ENCODE measurements at regions not wholly inside any gene's neighbourhood (a gene's known extent, or its start where the extent isn't known, plus 50 kb on each side); places are given as distances from the start of the nearest gene placed in this dataset.
"Not testable (repeated sequence)": the region's sequence is repeated elsewhere in the genome, so short reads cannot be mapped to it uniquely, and the experiment has no call there.

DNA sequence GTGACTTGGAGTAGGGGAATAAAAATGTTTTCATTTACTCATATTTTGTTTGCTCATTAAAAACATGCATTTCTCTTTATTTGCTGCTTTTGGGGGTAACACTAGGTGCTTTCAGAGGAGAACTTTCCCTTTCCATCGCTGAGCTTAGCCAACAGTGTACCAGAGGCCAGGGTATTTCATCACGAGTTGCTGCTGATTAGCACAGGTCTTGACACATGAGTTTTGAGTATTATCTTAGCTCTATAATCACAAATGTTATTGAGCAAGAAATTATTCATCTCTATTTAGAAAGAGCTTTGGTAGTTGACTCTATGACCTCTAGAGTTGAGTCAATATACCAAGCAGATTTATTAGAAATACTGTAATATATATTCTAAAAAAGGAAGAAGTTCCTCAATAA is 375.9 kb downstream of the NXPH1 start:
- no peak for DNase-seq (ENCODE audit: low read depth in 1 of 2, low spot score in 1 of 2)

DNA sequence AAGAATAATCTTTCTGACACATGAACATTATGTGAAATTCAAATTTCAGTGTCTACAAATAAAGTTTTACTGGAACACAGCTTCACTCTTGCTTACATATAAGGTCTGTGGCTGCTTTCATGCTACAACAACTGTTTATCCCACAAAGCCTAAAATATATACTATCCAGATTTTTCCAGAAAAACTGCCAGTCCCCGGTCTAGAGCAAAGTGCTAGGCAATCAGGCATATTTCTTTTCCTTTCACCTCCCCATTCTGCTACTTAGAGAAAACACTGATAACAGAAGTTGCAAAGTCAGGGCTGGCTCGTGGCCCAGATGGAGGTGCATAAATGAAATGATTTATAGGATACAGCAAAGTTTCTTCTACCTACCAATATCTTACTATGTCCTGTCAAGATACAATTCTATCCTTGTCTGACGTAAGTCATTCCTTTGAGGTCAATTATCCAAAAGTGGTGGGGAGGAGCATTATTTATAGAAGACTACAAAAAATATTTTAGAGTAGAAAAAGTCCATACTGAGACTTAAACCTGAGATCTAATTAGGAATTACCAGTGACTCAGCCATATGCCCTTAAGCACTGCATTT is 384.1 kb downstream of the NXPH1 start:
- no peak for DNase-seq (ENCODE audit: low read depth in 1 of 2, low spot score in 1 of 2)

DNA sequence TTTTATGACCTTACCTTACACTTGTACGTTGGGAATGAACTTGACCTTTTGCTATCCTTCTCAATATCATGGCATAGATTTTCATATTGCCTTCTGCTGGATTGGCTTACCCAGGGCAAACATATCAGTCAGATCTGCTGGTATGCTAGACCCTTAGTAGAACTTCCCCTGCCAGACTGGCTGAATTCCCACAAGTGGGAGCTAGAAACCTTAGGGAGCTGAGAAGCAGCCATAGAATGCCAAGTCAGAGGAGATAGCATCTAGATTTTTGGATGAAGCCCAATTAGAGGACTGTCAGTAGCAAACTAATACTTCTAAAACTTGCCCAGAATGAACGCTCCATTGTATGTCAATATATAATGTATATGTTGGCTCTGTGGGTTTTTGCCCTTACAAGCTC is 385.0 kb downstream of the NXPH1 start:
- DNase-seq (ENCODE audit: low read depth in 1 of 2, low spot score in 1 of 2), result no peak

DNA sequence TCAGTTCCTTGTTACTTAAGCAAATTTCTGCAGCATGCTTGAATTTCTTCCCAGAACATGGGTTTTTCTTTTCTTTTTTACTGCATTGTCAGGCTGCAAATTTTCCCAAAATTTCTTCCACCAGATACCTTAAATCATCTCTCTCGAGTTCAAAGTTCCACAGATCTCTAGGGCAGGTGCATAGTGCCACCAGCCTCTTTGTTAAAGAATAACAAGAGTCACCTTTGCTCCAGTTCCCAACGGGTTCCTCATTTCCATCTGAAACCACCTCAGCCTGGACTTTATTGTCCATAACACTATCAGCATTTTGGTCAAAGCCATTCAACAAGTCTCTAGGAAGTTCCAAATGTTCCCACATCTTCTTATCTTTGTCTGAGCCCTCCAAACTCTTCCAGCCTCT is 389.2 kb downstream of the NXPH1 start:
- DNase-seq (ENCODE audit: low read depth in 1 of 2, low spot score in 1 of 2), result no peak

DNA sequence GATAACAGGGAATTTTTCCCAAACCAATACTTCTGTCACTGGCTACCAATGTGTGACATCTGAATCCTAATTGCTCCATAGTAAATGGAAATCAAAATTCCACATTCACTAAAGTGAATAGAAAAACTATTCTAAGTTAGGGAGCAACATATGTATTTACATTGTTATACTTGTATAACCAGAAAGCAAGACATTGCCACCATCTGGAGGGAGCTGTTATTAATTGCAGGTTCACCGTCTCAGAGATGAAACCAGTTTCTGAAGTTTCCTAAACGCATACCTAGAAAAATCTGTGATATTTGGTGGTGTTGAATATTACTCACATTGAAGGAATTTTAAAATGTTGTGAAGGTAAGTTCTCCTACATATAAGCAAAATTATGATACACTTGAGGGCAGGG is 390.1 kb downstream of the NXPH1 start:
- no peak for DNase-seq (ENCODE audit: low read depth in 1 of 2, low spot score in 1 of 2)

DNA sequence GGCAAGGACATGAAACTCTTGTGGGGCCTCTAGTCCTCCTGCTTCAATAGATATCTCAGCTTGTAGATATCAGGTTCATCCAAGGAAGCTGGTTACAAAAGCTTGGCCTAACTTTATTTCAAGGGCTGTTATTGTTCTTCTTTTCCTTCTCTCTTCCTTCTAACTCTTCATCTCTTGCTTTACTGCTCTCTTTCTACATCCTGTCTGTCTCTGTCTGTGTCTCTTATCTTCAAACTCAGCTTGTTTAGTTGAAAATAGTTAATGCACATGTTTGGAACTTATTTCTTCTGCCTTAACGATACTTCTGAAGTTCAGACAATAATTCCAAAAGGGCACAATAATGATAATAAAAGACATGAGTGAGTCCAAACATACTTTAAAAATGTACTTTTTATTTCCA is 393.9 kb downstream of the NXPH1 start:
- no peak for DNase-seq (ENCODE audit: low read depth in 1 of 2, low spot score in 1 of 2)

DNA sequence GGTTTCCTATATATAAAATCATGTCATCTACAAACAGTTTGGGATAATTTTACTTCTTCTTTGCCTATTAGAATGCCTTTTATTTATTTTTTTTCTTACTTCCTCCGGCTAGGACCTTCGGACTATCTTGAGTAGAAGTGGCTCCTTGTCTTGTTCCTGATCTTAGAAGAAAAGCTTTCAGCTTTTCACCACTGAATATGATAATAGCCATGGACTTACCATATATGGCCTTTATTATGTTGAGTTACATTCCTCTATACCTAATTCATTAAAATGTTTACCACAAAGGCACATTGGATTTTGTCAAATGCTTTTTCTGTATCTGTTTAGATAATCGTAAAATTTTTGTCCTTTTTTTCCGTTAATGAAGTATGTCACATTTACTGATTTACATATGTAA is 395.7 kb downstream of the NXPH1 start:
- no peak for DNase-seq (ENCODE audit: low read depth in 1 of 2, low spot score in 1 of 2)

DNA sequence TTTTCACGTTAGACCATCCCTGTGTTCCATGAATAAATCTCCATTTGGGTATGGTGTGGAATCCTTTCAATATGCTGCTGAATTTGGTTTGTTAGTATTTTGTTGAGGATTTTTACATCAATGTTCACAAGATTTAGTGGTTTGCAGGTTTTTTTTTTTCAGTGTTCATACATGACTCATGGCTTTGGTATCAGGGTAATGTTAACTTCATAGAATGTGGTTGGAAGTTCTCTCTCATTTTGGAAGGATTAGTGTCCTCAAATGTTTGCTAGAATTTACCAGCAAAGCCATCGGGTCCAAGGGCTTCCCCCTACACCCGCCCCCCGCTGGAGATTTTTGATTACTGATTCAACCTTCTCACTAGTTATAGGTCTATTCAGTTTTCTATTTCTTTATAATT is 398.0 kb downstream of the NXPH1 start:
- DNase-seq (ENCODE audit: low read depth in 1 of 2, low spot score in 1 of 2), result no peak

DNA sequence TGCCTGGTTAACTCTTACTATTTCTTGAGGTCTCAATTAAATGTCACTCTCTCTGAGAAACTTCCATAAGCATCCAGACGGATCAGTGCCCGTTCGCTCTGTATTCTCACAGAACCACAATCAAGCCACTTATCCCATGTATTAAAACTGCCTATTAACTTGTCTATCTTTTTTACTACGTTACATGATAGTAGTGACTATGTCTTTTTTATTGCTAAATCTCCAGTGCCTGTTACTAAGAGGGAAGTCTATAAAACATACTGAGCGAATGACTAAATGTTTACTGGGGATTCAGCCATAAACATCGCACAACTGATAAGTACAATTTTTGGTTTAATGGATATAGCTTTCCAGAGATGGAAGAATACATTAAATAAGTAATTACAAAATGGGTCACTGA is 399.9 kb downstream of the NXPH1 start:
- no peak for DNase-seq (ENCODE audit: low read depth in 1 of 2, low spot score in 1 of 2)

DNA sequence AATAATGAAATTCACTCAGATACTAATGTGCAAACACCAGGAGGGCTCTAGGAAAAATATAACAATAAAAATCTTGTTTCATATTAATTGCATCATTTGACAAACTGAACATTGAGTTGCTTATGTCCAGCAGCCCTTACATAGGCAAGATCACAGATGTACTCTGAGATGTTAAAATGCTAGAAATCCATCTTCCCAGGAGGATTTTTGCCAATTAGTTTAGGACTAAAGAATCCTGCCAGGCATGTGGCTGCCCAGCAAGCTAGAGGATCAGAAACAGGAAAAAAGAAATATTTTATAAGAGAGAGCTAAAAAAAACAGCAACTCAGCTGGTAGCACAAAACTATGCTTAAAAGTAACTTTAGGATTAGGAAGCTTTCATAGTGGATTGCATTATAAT is 407.8 kb downstream of the NXPH1 start:
- DNase-seq (ENCODE audit: low read depth in 1 of 2, low spot score in 1 of 2), result no peak

DNA sequence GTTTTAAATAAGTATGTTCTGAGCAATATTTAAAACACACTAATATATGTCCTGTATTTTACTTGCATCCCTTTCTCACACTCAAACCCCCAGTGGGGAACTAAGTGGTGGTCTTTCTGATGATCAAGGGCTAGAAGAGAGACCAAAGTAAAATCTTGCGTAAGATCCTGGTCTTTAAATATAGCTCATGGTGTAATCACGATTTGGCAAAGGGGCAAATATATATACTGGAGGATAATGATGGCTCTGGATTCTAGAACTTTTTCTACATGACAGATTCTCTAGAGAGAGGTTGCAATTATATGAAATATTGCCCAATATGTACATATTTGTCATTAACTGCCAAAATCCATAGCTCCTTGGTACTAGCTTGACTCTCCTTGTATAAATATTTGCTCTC is 438.3 kb downstream of the NXPH1 start:
- DNase-seq (ENCODE audit: low read depth in 1 of 2, low spot score in 1 of 2), result no peak

DNA sequence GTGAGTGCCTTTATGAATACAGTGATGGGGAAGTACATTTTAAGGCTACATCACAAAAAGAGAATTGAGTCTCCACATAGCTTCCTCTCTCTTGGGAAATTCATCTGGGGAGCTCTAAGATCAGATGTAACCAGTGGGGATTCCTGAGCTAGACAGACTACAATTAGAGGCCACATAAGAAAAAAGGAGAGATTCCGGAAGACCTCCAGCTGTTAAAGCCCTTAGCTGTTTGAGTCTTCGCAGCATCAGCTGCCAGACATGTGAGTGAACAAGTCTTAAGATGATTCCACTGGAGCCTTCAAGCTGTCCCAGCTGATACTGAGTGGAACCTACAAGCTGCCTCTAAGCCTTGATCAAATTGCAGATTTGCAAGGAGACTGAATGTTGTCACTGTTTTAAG is 448.5 kb downstream of the NXPH1 start:
- DNase-seq (ENCODE audit: low read depth in 1 of 2, low spot score in 1 of 2), result no peak

DNA sequence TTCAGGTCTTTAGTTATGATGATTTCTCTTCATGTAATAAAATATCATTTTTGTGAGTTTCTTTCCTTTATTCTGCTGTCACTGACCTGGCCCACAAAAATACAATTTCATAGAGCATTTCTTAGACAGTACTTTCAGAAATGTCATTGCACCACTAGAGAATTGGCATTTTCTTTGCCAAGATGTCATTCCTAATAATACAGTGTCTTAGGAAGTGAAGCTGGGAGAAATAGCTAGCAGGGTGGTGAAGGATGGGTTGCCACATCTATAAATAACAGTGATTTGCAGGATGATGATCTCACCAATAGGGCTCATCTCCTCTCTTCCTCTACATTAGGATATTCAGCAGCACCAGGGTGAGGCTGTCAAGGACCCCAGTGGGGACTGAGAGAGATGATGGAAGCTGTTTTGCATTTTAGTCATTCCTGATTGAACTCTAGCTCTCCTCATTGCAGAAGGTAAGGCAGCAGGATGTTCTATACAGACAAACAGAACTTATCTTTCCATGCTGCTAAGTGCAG is 452.1 kb downstream of the NXPH1 start:
- no peak for DNase-seq (ENCODE audit: low read depth in 1 of 2, low spot score in 1 of 2)

DNA sequence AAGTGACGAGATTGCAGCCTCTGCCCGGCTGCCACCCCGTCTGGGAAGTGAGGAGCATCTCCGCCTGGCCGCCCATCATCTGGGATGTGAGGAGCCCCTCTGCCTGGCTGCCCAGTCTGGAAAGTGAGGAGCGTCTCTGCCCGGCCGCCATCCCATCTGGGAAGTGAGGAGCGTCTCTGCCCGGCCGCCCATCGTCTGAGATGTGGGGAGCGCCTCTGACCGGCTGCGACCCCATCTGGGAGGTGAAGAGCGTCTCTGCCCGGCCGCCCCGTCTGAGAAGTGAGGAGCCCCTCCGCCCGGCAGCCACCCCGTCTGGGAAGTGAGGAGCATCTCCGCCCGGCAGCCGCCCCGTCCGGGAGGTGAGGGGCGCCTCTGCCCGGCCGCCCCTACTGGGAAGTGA is 456.9 kb downstream of the NXPH1 start:
- not testable (repeated sequence) for DNase-seq (ENCODE audit: low read depth in 1 of 2, low spot score in 1 of 2)

DNA sequence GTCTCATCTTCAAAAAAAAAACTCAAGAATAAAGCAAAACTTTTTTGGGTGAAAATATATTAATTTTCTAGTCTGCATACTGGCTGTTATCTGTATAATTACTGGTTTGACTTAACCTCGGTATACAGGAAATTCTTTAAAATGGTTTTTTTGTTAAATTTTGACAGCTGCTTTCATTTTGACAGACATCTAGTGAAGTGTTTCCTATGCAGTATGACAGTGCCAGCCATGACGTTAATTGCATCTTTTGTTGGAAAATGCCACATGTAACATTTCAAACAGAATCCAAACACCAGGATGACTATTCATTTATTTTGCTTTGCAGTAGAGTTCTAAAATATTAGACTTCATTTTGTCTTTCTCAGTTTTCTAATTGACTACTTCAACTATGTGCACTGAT is 460.4 kb downstream of the NXPH1 start:
- no peak for DNase-seq (ENCODE audit: low read depth in 1 of 2, low spot score in 1 of 2)

DNA sequence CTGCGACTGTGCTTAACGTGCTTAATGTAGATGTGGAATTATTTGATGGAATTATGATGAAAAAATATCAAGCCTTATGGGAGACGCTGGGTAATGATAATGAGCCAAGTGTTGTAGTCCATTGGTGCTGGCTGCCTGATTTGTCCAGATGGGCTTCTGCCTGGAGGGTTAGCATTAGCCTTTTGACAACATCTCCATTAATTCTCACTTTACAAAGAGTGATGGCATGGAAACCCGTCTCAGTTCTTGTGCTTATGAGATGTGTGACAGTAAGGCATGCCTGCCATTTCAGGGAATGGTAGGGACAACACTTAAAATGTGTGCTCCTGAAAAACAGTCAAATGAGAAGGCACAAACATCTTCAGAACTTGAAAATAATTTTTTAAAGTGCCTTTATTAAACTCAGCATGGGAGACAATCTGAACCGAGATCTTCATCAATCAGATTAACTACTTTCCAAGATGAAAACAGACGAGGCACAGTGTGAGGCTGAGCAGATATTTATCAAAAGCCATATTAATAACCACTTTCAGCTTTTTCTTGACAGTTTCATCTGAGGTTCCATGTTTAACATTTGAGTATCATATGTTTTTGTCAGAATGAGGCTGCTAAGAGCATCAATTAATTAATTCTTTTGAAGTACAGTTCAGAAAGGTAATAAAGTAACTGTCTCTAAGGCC is 473.1 kb downstream of the NXPH1 start:
- no peak for DNase-seq (ENCODE audit: low read depth in 1 of 2, low spot score in 1 of 2)

DNA sequence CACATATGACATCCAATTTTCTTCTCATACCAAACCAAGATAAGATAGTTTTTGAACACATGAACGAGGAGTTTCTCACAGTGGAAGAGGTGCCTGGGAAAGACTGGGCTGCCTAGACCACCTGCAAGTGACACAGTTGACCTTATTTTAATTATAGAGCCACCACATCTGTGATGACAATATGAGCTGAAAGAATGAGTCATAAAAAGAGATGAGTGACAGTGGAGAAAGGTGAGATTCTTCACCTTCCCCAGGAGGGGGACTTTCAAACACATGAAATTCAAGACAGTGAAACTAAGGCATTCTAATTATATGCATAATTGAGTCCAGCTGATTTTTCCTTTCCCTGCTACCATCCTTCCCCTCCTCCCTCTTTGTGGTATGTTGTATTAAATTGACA is 475.5 kb downstream of the NXPH1 start:
- no peak for DNase-seq (ENCODE audit: low read depth in 1 of 2, low spot score in 1 of 2)

DNA sequence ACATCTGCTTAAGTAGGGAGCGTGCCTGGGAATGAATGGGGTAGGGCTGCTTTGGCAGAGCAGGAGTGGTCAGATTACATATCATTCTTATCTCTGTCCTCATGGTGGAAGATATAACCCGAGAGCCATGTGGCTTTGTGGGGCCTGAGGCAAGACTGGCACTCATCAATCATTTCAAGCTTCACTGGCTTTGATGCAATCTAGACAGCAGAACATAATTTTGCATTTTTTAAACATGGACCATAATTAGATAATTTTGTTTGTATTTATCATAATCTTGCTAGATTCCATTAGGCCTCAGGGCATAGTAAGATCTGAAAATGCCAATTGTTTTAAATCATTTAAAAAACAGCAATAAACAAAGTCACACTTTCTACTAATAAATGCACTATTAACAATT is 480.3 kb downstream of the NXPH1 start:
- no peak for DNase-seq (ENCODE audit: low read depth in 1 of 2, low spot score in 1 of 2)

DNA sequence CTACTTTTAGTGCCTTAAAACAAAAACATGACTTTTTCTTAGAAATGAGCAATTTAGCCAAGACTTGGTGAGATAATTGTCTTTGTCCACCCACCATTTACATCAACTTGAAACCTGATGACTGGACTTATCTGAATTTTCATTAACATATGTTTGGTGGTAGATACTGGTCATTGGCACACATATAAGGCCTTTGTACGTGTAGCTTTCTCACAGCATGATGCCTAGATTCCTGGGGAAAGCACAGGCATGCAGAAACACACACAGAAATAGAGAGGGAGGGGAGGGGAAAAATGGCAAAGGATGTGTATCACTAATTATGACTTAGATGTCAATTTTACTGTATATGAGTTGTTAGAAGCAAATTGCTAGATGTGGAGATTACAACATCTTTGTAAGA is 488.4 kb downstream of the NXPH1 start:
- DNase-seq (ENCODE audit: low read depth in 1 of 2, low spot score in 1 of 2), result no peak

DNA sequence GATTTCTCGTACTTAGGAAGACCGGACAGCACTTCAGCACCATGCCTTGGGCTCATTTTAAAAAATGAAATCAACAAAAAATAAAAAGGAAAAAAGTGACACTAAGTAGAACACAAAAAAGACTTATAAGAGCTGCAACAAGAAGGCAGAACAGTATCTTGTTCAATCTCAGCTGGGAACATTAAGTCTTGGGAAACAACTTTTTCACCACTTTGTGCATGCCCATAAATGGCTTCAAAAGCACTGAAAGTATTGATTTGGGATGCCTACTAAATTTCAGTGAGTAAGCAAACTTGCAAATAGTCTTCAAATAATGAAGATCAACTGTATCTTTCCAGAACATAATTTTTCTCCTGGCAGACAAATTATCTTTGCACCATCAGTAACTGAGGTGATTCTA is 489.3 kb downstream of the NXPH1 start:
- no peak for DNase-seq (ENCODE audit: low read depth in 1 of 2, low spot score in 1 of 2)

DNA sequence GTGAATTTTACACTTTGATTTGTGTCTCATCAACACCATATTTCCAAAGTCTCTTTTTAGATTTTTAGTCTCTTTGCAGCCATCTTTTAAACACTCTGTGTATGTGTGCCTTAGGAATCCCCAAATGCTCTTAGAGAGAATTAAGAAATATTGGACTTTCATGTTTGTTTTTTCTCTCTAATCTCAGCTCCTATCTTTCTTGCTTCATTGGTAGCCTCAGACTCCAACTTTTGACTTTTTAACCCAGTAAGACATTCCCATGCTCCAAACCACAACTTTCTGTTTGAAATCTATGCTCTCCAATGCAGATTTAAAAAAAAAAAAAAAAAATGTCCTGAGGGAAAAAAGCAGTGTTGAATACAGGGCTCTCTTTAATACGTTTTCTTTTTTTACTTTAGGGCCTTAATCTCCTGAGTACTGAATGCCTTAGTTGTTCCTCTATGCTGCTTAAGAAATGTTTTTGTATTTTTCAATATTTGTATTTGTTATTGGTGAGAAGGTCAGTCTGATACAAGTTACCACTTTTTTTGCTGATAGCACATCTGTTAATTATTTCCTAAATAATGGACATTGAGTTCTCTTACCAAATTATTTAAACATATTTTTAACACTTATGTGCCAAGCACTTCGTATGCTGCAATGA is 489.9 kb downstream of the NXPH1 start:
- no peak for DNase-seq (ENCODE audit: low read depth in 1 of 2, low spot score in 1 of 2)

DNA sequence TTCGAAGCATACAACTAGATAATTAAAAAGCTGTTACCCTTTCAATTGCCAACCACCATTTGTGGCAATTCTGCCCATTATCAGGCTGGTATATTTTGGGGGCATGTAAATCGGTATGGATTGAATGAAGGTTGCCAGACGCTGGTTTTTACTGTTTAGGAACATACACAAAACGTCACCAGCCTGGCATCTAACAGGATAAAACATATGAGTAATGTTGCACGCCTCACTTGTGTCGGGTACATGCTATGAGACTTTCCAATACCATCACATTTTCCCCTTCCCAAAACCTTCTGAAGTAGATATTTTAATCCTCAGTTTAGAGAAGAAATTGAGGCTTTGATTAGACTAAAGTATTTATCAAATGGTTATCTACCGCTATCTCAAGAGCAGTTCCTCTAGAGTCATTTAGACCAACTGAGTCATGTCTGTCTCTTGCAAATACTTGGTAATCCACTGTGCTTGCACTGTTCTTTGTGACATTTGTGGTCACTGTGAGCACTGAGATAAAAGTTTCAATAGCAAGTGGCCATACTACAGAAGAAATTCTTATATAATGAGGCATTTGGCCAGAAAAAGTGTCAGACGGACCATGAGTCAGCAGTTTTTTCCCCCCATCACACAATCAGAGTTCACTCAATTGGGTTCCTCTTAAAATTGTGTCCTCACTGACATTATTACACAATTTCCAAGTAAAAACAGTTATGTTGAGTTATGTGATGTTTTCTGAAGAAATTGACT is 498.7 kb downstream of the NXPH1 start:
- no peak for DNase-seq (ENCODE audit: low read depth in 1 of 2, low spot score in 1 of 2)

Data from activated CD4-positive, alpha-beta T cell treated with anti-CD3 and anti-CD28 coated beads, Interleukin-2, amount 50 U/mL, for 24 hours (primary cell).